Mesothelial cell of epicardium (in vitro differentiated cells): ENCODE measurements at regions not wholly inside any gene's neighbourhood (a gene's known extent, or its start where the extent isn't known, plus 50 kb on each side); places are given as distances from the start of the nearest gene placed in this dataset.
"Not testable (repeated sequence)": the region's sequence is repeated elsewhere in the genome, so short reads cannot be mapped to it uniquely, and the experiment has no call there.

ENCODE experiments used
- DNase-seq, 2 experiments: peaks; one replicate each; pipeline ENCODE4 v3.0.0; 2021; ENCODE audit warnings: low spot score in 2 of 2; ENCODE audit not compliant: unreplicated experiment in 2 of 2
- H3K27ac Mint-ChIP-seq: 2 replicates; pipeline ENCODE4 v1.8.0; 2021; ENCODE audit warnings: mixed read lengths
- H3K27me3 Mint-ChIP-seq: 2 replicates; pipeline ENCODE4 v1.8.0; 2021; ENCODE audit warnings: low read depth, mixed read lengths
- H3K36me3 Mint-ChIP-seq: 2 replicates; pipeline ENCODE4 v1.8.0; 2021; ENCODE audit warnings: mixed read lengths
- H3K4me1 Mint-ChIP-seq: 2 replicates; pipeline ENCODE4 v1.8.0; 2021; ENCODE audit warnings: mixed read lengths
- H3K4me3 Mint-ChIP-seq: 2 replicates; pipeline ENCODE4 v1.8.0; 2021; ENCODE audit warnings: mild to moderate bottlenecking, moderate library complexity, mixed read lengths
- H3K9me3 Mint-ChIP-seq: 2 replicates; pipeline ENCODE4 v1.8.0; 2021; ENCODE audit warnings: mixed read lengths
- CTCF ChIP-seq: fragments of 200-600 bp; sonication (generic); IDR thresholded peaks from one replicate; pipeline ENCODE4 v1.5.0; 2021; ENCODE audit warnings: antibody characterized with exemption; ENCODE audit not compliant: unreplicated experiment

- H3K36me3 Mint-ChIP-seq, result no peaks in the 10 kb centered on the region
- H3K9me3 Mint-ChIP-seq, result peaks cover 5% of the 10 kb centered on the region
- DNase-seq, result no peak
- H3K27me3 Mint-ChIP-seq, result no peaks in the 10 kb centered on the region
- H3K27ac Mint-ChIP-seq, result no peak overlapping the region
- no peak overlapping the region for H3K4me3 Mint-ChIP-seq
- TF ChIP-seq CTCF, result no peak
- H3K4me1 Mint-ChIP-seq, result peaks cover 9% of the 10 kb centered on the region
Observed at GRCh38 chr3:99317201-99317600, 321.2 kb upstream of the COL8A1 start.

GRCh38 chr3:99315896-99316295 lies 322.5 kb upstream of the COL8A1 start:
- no peak for TF ChIP-seq CTCF
- Mint-ChIP-seq H3K27me3 (no peaks in the 10 kb centered on the region), H3K4me3 (no peak overlapping the region), H3K9me3 (peaks cover 12% of the 10 kb centered on the region), H3K4me1 (peaks cover 9% of the 10 kb centered on the region), H3K36me3 (no peaks in the 10 kb centered on the region), H3K27ac (no peak overlapping the region)
- no peak for DNase-seq

- H3K27me3 Mint-ChIP-seq, result no peaks in the 10 kb centered on the region
- DNase-seq, result no peak
- H3K4me3 Mint-ChIP-seq, result no peak overlapping the region
Observed at GRCh38 chr3:99313485-99313884, 324.9 kb upstream of the COL8A1 start.

GRCh38 chr3:99298661-99299060 lies 339.7 kb upstream of the COL8A1 start:
- Mint-ChIP-seq H3K4me1 (peaks cover 10% of the 10 kb centered on the region), H3K27me3 (peaks cover 5% of the 10 kb centered on the region), H3K27ac (no peak overlapping the region), H3K9me3 (peaks cover 5% of the 10 kb centered on the region), H3K4me3 (no peak overlapping the region), H3K36me3 (no peaks in the 10 kb centered on the region)
- TF ChIP-seq CTCF, result no peak
- DNase-seq, result no peak

More at GRCh38 chr3:99313485-99313884, 324.9 kb upstream of the COL8A1 start:
- Mint-ChIP-seq H3K4me1 (peaks cover 5% of the 10 kb centered on the region), H3K36me3 (no peaks in the 10 kb centered on the region), H3K9me3 (peaks cover 32% of the 10 kb centered on the region), H3K27ac (no peak overlapping the region)
- TF ChIP-seq CTCF, result no peak

- H3K27ac Mint-ChIP-seq, result no peak overlapping the region
- H3K4me1 Mint-ChIP-seq, result peaks cover 10% of the 10 kb centered on the region
- H3K9me3 Mint-ChIP-seq, result no peaks in the 10 kb centered on the region
- DNase-seq, result no peak
- H3K27me3 Mint-ChIP-seq, result peaks cover 2% of the 10 kb centered on the region
- H3K4me3 Mint-ChIP-seq, result no peak overlapping the region
- H3K36me3 Mint-ChIP-seq, result no peaks in the 10 kb centered on the region
- TF ChIP-seq CTCF, result no peak
Observed at GRCh38 chr3:99295836-99296235, 342.6 kb upstream of the COL8A1 start.

GRCh38 chr3:99294092-99294491 lies 344.3 kb upstream of the COL8A1 start:
- H3K27ac Mint-ChIP-seq, H3K9me3 Mint-ChIP-seq, H3K27me3 Mint-ChIP-seq, H3K36me3 Mint-ChIP-seq: not testable (repeated sequence)
- peak in 1 of 2 experiments; percentile 36 for DNase-seq
- Mint-ChIP-seq H3K4me3 (peak overlapping the region; percentile 22), H3K4me1 (peaks cover 10% of the 10 kb centered on the region)
